Forelimb muscle (tissue), 1 donor: ENCODE measurements at regions not wholly inside any gene's neighbourhood (a gene's known extent, or its start where the extent isn't known, plus 50 kb on each side); places are given as distances from the start of the nearest gene placed in this dataset.

Experiments
- DNase-seq: peaks from one replicate; pipeline ENCODE4 v3.0.0-alpha.2; 2013; ENCODE audit warnings: low read depth

DNA sequence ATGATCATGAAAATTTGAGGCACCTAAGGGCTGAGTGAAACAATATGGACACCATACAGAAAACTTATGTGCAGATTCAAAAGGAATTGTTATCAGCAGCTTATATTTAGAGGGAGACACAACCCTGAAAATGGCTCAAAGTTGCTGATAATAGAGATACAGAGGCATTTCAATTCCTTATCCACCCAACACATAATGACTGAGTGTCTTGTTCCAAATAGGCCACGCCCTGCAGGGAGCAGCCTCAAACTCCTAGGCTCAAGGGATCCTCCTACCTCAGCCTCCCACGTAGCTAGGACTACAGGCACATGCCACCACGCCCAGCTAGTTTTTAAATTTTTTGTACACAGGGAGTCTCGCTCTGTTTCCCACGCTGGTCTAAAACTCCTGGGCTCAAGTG is 79.0 kb downstream of the LBH start:
- DNase-seq: no peak

DNA sequence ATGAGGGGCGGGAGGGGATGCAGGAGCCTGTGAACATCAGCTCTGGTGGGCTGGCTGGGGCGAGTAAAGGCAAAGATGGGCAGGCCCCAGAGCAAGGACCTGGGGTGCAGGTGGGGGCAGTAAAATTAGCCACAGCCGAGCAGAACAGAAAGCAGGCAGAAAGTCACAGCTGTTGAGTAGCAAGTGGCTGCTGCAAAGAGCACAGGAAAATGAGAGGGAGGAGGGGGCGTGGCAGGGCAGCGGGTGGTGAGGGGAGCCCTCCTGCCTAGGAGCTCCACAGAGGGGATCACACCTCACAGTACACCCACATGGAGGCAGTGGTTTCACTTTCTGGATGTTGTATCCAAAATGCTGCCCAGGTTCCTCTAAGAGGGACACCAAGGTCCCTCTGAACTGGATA is 79.6 kb downstream of the LBH start:
- no peak for DNase-seq

DNA sequence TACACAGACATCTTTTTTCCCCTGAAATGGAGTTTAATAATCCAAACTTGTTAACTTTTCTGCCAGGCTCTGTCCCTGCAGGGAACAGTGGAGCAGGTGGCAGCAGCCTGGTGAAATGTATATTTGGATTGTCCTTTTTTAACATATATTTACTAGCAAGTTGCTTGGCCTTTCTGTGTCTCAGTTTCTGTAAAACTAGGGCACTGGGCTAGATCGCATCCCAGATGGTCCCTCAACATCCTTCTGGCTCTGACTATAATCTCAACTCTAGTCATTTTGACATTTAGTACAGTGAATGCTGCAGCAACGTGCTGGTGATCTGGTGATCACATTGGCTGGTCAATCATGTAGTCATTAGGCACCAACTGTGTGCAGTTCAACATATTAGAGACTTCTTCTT is 80.4 kb downstream of the LBH start:
- DNase-seq: no peak

DNA sequence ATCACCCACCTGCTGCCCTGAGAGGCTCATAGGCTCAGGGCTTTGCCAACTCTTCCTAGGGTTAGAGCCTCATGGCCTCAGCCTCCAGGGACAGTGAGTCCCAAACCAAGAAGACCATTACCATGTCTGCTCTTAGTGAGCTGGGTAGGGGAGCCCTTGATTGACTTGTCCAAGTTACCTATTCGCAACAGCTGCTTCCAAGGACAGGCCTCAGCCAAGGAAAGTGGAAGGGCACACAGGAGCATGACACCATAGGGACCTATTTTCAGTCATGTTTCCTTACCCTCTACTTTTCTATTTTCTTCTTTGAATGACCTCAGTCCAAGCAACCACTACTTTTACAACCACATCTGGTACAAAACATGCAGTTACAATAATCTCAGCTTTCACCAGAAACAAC is 81.6 kb downstream of the LBH start:
- DNase-seq: no peak

DNA sequence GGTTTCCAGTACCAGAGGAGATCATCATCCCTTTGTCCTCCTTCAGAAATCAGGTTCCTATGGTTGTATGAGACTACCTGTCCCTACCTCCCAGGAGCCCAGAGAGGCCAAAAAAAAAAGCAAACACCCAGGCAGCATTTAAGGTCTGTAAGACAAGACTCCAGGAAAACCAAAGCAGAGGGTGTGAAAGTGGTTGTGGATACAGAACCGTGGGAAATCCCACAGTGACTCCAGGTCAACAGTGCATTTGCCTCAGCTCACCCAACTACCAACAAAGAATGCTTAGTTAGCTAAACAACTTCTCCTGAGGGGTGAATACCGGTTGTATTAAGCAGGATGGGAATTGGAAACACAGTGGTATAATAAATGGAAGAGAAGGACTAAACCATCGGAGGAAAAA is 83.6 kb downstream of the LBH start:
- no peak for DNase-seq

DNA sequence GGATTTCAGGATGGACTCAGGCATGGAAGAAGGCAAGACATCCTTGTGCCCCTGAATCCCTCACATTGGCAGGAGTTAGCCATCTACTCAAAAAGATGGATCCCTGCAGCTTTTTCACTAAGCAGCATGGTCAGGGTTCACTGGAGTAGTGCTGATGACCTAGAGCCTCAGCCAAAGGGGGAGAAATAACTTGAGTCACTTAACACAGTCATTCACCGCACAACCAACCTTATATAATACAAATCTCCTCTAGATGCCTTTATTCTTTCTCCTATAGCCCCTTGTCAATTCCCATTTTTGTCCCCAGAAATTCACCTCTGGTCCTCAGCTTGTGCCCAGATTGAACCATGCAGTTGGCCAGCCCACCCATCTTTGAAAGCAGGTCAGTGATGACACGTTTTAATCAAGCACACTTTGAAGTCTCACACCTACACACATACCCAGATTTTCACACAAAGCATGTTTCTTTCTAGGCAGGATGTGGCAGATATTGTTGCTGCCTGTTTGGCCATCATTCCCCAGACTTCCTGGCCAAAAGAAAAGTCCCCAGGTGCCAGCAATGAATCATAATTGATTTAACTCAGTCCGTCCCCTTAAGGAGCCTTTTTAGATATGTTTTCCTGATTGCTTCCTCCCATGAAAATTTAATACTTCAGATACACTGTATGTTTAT is 84.2 kb downstream of the LBH start:
- DNase-seq: no peak

DNA sequence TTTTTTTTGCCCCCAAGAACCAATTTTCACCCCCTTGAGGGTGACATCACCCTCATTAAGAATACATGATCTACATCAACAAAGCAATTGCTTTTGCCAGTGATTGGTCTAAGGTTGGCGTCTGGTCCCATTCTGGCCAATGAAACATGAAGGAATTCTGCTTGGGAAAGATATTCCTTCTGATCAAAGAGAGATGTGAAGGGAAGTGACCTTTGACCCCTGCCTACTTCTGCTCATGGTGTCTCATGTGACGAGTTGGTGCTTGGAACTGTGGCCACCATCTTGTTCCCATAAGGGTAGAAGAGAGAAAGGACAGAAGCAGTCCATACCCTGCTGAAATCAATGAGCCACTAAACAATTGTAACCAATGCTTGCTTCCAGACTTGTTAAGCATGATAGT is 85.1 kb downstream of the LBH start:
- DNase-seq: no peak

DNA sequence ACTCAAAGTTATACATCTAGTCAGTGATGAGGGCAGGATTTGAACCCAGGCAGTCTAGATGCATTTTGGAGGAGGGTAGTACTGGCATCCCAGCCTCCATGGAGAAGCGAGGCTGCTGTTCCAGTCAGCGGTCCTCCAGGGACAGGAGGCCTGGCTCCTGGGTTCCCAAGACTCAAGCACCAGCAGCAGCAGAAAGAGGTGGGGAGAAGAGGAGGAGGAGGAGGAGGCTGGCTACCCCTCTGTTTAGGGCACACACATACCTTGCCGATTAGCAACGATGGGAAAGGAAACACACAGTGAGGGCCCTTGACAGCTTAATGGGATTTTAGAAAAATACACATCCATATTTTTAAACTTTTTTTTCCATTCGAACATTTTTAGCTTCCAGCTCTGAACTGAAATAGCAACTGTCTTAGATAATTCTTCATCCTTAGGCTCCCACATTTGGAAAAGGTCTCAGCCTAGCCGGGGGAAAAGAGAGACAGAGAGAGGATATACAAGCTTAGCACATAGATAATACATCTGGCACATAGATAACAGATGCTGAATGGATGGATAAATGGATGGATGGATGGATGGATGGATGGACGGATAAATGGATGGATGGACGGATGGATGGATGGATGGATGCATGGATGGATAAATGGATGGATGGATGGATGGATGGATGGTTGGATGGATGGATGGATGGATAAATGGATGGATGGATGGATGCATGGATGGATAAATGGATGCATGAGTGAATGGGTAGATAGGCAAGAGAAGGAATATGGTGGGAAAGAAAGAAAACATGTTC is 87.9 kb downstream of the LBH start:
- no peak for DNase-seq

DNA sequence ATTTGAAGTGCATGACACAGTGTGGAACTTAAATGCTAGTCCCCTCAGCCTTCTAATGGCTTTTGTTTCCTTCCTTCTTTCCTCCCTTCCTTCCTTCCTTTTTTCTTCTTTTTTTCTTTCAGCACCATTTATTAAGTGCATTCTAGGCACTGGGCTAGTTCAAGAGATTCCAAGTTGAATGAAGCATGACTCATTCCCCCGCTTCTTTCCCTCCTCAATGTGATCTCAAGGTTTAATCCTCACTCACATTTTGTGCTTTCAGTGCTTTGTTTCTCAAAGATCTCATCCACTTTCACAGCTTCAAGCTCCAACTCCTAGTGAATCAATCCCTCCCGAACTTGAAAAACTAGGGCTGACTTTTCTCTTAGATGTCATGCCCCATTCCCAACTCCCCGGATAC is 90.1 kb downstream of the LBH start:
- DNase-seq: no peak

DNA sequence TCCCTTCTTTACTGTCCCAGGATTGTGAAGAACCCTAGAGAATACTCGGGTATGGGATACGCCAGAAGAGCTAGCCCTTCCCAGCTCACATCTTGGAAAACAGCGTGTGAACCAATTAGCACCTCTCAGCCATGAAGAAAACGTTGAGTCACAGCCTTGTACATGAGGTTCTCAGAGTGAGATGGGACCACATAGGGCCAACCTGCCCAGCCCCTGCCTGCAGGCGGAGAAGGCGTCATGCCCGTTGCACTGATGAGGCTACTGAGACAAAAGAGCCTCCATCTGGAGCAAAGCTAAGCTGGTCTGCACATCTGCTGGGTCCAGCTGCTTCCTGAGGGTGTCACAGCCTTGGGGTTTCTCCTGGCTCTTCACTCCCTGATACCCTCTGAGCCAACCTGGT is 92.2 kb downstream of the LBH start:
- DNase-seq: no peak

DNA sequence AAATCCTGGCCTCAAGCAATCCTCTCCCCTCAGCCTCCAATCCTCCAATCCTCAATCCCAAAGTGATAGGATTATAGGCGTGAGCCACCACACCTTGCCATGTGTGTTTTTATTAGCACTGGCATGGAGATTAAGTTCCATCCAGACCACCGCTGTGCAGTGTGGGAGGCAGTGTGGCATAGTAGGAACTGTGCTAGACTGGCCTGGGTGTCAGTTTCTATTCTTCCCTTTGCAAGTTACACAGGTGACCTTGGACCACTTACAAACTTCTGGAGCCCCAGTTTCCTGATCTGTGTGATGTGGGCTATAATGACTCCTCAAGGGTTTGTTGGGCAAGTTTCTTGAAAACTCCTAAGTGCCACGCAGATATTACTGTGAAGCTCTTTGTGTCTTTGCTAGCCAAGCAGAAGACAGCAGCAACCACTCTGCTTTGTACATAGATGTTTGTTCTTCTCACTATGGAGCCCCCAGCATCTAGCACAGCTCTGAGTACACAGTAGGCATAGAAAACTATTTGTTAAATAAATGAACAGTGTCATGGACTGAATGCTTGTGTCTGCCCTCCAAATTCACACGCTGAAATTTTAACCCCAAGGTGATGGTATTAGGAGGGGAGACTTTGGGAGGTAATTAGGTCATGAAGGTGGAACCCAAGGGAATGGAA is 93.0 kb downstream of the LBH start:
- no peak for DNase-seq

DNA sequence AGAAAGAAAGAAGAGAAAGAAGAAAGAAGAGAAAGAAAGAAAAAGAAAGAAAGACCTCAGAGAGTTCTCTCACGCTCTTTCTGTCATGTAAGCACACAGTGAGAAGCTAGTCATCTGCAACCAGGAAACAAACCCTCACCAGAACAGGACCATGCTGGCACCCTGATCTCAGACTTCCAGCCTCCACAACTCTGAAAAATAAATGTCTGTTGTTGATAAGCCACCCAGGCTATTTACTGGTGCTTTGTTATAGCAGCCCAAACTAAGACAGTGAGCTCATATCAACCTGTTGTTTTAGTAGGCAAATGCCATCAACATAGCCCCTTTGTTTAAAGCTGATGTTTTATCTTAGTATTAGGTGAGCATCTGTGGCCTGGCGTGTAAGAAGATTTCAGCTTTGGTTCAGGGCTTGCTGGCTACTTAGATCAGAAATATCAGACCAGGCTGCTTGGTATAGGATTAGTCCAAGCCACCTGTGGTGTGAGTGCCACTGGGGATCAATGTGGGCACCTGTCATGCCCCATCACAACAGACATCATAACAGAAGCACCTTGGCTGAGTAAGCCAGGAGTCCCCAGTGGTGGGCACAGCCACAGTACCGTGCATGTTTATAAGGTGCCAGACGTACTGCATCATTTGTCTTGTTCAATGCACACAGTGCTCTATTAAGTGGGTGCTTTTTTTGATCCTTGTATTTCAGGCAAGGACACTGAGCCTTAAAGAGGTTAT is 94.4 kb downstream of the LBH start:
- no peak for DNase-seq

DNA sequence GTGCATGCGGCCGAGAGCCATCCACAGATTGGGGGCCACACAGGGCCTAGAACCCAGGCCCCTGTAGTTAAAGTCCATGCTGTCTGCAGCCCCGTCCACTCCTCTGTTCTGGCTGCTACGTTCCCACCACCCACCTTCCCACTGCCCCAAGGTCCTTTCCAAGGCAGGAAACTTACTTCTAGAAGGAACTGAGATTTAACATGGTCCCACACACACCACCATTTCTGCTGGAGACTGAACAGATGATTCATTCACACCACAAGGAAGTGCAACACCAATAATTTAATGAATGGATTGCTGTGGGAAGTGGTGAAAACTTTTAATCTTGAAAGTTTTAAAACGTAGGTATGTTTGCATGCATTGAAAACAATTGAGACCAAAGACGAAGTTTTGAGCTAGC is 95.2 kb downstream of the LBH start:
- DNase-seq: no peak

DNA sequence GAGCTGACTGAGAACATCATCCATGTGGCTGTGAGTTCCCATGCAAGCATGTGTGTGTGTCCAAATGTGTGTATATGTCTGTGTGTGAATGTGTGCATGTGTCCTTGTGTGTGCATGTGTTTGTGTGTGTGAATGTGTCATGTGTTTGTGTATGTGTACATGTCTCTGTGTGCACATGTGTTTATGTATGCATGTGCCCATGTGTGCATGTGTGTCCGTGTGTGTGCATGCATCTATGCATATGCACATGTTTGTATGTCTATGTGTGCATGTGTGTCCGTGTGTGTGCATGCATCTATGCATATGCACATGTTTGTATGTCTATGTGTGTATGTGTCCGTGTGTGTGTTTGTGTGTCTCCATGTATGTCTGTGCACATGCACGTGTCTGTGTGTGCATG is 99.7 kb downstream of the LBH start:
- no peak for DNase-seq

DNA sequence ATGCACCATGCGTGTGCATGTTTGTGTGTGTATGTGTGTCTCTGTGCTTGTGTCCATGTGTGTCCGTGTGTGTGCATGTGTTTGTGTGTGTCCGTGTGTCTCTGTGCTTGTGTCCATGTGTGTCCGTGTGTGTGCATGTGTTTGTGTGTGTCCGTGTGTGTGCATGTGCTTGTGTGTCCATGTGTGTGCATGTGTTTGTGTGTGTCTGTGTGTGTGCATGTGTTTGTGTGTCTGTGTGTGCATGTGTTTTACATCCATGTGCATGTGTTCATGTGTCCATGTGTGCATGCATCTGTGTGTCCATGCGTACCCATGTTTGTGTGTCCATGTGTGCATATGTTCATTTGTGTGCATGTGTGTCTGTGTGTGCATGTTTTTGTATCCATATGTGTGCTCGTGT is 100.5 kb downstream of the LBH start:
- no peak for DNase-seq

DNA sequence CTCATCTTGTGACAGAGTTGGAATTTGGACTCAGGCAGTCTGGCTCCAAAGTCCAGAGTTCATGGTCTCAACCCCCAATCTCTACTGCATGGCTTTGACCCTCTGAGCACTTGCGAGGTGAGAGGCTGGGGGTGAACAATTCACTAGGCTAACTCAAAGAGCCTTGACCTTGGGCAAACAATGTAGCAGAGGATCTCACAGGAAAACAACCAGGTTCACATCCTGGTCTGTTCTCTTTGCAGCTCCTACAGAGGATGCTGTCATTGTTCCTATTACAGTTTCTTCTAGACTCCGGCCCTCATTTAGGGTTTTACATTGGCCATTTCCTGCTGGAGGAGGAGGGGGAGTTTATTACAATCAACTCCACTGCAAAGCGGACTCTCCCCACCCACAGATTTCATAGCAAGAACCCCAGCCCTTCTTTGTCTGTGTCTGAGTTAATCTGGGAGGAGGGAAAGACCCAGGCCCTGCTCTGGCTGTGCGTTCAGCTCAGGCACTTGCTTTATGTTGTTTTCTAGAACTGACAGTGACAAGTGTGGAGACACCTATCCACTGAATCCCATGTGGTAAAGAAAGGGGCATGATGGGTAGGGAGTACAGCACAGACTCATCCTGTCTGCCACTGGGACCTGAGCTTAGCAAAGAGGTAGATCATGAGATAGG is 101.6 kb downstream of the LBH start:
- DNase-seq: no peak

DNA sequence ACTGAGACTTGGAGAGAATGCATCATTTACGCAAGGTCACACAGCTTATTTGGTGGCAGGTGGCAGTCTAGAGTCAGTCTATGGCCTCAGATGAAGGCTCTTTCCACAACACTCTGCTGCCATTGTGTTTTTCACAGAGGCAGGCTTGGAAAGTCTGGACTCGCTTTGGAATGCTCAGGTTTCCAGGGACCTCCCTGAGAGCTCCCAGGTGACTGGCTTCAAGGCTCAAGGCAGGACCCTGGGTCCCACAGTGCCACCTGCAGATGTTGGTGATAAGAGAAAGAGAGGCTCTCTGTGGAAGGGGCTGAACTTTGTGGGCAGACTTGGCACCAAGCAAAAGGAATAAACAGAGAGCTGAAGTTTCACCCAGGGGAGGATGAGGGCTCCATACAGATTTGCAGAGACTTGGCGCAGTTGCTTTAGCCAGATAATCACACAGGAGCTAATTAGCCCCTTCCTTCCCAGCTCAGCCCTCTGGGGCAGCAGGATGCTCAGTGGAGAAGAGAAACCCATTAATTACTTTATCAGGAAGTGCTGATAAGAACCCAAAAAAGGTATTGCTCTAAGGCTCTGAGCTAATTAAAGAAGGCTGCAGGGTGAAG is 103.5 kb downstream of the LBH start:
- no peak for DNase-seq

DNA sequence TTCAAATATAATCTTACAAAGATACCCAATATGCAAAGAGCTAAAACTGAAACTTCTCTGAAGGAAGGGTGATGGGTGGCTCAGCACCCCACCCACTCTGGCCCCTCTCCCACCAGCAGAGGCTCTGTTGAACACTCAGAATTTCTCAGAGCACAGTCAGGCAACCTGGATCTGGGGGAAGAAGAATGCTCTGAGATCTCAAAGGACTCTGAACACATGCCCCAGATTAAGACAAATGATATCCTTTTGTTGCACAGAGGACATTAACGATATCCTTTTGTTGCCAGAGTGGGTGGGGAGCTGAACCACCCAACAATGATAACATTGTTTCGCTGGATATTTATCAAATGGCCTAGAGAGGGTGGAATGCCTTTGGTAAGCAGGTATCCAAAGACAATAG is 104.8 kb downstream of the LBH start:
- no peak for DNase-seq

DNA sequence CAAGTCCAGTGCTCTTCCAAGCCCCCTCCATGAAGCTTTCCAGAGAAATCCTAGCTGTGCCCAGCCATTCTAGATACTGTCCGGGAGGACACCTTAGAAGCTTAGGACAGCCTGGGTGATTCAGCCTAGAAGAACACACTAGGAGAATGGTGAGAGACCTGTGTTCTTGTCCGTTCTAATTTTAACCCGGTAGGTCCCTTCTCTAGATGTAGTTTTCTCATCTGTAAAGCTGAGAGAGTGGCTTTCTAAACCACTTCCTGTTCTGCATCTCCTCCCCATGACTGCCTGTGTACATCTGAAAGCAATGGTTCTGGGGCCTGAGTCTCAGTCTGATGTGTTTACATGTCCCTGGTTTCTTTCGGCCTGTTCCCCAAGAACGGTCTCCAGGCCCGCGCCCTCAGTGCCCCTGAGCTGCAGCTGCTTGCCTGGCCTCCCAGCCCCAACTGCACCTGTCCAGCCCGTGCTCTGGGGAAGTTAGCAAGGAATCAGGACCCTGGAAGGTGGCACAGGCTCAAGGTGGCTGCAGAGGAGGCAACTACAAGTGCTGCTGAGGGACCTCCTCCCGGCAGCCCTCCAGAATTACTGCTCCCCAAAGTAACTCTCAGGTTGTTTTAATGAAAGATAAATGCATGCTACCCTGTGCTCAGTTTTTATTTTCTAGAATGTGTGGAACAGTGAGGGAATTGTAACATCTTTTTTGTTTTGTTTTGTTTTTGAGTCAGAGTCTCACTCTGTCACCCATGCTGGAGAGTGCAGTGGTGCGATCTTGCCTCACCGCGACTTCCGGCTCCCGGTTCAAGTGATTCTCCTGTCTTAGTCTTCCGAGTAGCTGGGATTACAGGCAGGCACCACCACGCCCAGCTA is 105.9 kb downstream of the LBH start:
- DNase-seq: no peak

DNA sequence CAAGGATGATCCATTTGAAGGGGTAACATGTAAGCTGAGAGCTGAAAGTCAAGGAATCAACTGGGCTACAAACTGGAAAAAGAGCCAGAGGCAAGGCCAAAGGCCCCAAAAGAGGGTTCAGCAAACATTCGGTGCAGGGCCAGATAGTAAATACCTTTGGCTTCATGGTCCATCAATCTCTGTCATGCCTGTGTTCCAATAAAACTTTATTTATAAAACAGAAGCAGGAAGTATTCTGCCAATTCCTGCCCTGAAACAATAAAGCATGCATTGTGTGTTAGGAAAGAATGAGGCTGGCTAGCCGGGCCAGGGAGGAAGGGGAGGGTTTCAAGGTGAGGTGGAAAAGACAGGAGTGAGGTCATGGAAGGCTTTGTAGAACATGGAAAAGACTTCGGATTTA is 107.1 kb downstream of the LBH start:
- DNase-seq: no peak

DNA sequence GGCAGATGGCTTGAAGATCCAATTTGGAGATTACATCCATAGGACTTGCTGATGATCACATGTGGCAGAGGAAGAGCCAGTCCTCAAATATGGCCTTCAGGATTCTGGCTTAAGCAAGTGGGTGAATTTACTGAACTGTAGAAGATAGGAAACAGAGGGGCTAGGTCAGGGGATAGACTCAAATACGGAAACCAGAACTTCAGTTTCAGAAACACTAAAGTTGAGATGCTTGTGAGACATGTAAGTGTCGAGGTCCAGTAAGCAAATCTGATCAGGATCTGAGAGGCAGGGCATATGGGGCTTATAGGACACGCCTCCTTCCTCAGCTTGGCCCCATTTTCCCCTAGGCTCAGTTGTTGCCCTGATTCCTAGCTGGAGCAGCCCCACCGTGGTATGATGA is 107.7 kb downstream of the LBH start:
- DNase-seq: no peak
